Osteoblast (primary cell): ENCODE measurements at regions not wholly inside any gene's neighbourhood (a gene's known extent, or its start where the extent isn't known, plus 50 kb on each side); places are given as distances from the start of the nearest gene placed in this dataset.

Experiments used
- DNase-seq: peaks from one replicate; pipeline ENCODE4 v3.0.0; 2011; ENCODE audit warnings: low spot score, mixed read lengths; ENCODE audit not compliant: insufficient read length; ENCODE audit errors: missing footprints
- H2AFZ ChIP-seq: 2 replicates; pipeline ENCODE4 v1.6.0; 2011; ENCODE audit warnings: mild to moderate bottlenecking, low read length
- H3K27ac ChIP-seq: 2 replicates; pipeline ENCODE4 v1.5.1; 2011; ENCODE audit warnings: mild to moderate bottlenecking, low read depth, low read length, moderate library complexity
- H3K27me3 ChIP-seq: 2 replicates; pipeline ENCODE4 v1.6.0; 2012; ENCODE audit warnings: mild to moderate bottlenecking, control low read depth, inconsistent platforms, low read length, moderate library complexity; ENCODE audit not compliant: insufficient read depth
- H3K36me3 ChIP-seq: 2 replicates; pipeline ENCODE4 v1.5.1; 2011; ENCODE audit warnings: mild to moderate bottlenecking, low read length, control low read depth, moderate library complexity; ENCODE audit not compliant: insufficient read depth
- H3K4me1 ChIP-seq: 2 replicates; pipeline ENCODE4 v1.5.1; 2011; ENCODE audit warnings: mild to moderate bottlenecking, low read length, control low read depth, moderate library complexity; ENCODE audit not compliant: insufficient read depth
- H3K4me2 ChIP-seq: 2 replicates; pipeline ENCODE4 v1.6.0; 2011; ENCODE audit warnings: mild to moderate bottlenecking, low read length; ENCODE audit not compliant: insufficient read depth
- H3K4me3 ChIP-seq: fragments of 200-600 bp; sonication (generic); 3 replicates; pipeline ENCODE4 v1.5.1; 2012; ENCODE audit warnings: mild to moderate bottlenecking, low read length, inconsistent platforms; ENCODE audit not compliant: insufficient read depth
- H3K79me2 ChIP-seq: 2 replicates; pipeline ENCODE4 v1.6.0; 2012; ENCODE audit warnings: mild to moderate bottlenecking, low read length, control low read depth, inconsistent platforms; ENCODE audit not compliant: insufficient read depth
- H3K9me3 ChIP-seq: 2 replicates; pipeline ENCODE4 v1.5.1; 2011; ENCODE audit warnings: low read depth, low read length, control low read depth
- H4K20me1 ChIP-seq: 2 replicates; pipeline ENCODE4 v1.6.0; 2012; ENCODE audit warnings: mild to moderate bottlenecking, low read length, control low read depth; ENCODE audit not compliant: insufficient read depth
- CTCF ChIP-seq: IDR thresholded peaks from 2 replicates; pipeline ENCODE4 v1.5.1; 2011; ENCODE audit warnings: mild to moderate bottlenecking, low read depth, low read length, moderate library complexity; ENCODE audit errors: extremely low read depth

DNA sequence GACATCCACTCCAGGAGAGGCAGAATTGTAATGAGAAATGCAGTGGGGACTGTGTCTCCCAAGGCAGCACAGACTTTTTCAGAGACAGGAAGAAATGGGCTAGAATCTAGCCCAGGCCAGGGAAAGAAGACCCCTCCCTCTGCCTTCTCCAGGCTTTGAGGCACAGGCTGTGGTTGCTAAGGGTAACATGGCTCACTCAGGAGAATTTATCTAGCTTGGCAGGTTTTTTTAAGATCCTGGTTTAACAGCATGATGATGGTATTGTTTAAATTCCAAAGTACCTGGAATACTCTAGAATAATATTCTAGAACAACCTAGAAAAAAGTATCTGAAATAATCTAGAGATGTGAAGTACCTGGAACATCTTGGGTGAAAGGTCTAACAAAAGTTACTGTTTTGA, 125.6 kb downstream of the URB2 start:
- no peaks in the 10 kb centered on the region for H3K36me3 ChIP-seq
- no peaks in the 10 kb centered on the region for H4K20me1 ChIP-seq
- H3K4me1 ChIP-seq = no peaks in the 10 kb centered on the region
- H3K79me2 ChIP-seq = no peaks in the 10 kb centered on the region
- no peak for TF ChIP-seq CTCF
- H3K27ac ChIP-seq = no peak overlapping the region
- no peak overlapping the region for H2AFZ ChIP-seq
- no peak overlapping the region for H3K4me3 ChIP-seq
- H3K9me3 ChIP-seq = no peaks in the 10 kb centered on the region
- DNase-seq = no peak
- no peak overlapping the region for H3K4me2 ChIP-seq
- H3K27me3 ChIP-seq = no peaks in the 10 kb centered on the region

DNA sequence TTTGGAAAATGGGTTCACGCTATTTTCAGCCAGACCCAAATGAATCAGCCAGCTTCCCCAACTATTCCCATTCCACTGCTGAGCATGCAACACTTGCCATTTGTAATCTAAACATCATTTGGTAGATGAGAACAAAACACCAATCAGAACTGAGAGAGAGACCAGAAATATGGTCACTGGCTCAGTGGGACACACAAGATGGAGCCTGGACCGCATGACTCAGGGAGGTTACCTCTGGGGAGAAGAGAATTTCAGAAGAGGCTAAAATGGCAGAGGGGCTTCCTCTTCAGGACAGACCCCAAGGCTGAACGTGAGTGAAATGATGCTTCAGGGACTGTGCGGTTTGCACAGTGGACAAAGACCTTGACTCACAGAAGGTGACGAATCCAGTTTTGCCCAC, 126.6 kb downstream of the URB2 start:
- H3K4me2 ChIP-seq = no peak overlapping the region
- H2AFZ ChIP-seq = no peak overlapping the region
- no peaks in the 10 kb centered on the region for H3K79me2 ChIP-seq
- TF ChIP-seq CTCF = no peak
- no peaks in the 10 kb centered on the region for H4K20me1 ChIP-seq
- H3K4me3 ChIP-seq = no peak overlapping the region
- DNase-seq = no peak
- H3K27ac ChIP-seq = no peak overlapping the region
- no peaks in the 10 kb centered on the region for H3K36me3 ChIP-seq
- no peaks in the 10 kb centered on the region for H3K27me3 ChIP-seq
- no peaks in the 10 kb centered on the region for H3K4me1 ChIP-seq
- no peaks in the 10 kb centered on the region for H3K9me3 ChIP-seq

DNA sequence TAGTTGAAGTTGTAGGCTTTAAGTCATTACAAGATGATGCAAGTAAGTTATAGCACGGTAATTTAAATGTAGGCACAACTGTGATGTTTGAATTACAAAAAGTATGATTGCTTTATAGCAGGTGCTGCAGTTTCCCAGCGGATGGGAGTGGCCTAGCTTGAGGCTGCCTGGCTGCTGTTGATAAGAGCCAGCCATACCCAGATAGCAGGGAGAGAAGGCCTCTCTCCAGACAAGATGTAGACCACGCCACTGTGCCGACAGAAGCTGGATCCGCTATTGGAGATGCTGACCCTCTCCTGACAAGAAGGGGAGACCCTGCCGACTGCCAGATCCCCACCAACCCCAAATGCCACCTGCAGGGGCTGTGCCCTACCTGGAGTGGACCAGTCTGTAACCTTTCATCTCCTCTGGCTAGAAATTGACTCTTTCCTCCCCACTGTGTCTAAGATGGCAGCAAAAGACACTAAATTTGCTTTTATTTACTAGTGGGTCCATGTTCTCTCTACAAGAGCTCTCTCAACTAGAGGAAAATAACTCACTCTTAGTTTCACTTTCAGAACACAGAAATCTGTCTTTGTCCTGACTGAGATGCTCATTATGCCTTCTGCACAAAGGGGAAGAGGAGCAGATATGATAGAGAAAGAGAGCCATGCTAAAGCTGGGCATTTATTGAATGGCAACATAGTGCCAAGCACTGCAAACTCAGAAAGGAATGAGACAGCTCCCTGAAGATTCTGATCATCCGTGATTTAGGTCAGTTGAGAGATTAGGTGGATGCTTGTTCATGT, 127.9 kb downstream of the URB2 start:
- H3K79me2 ChIP-seq = no peaks in the 10 kb centered on the region
- no peaks in the 10 kb centered on the region for H3K27me3 ChIP-seq
- peak; percentile 54 for DNase-seq
- no peaks in the 10 kb centered on the region for H3K36me3 ChIP-seq
- H2AFZ ChIP-seq = no peak overlapping the region
- H3K9me3 ChIP-seq = no peaks in the 10 kb centered on the region
- H3K27ac ChIP-seq = no peak overlapping the region
- no peaks in the 10 kb centered on the region for H3K4me1 ChIP-seq
- no peak overlapping the region for H3K4me3 ChIP-seq
- H3K4me2 ChIP-seq = no peak overlapping the region
- no peak for TF ChIP-seq CTCF
- H4K20me1 ChIP-seq = no peaks in the 10 kb centered on the region

DNA sequence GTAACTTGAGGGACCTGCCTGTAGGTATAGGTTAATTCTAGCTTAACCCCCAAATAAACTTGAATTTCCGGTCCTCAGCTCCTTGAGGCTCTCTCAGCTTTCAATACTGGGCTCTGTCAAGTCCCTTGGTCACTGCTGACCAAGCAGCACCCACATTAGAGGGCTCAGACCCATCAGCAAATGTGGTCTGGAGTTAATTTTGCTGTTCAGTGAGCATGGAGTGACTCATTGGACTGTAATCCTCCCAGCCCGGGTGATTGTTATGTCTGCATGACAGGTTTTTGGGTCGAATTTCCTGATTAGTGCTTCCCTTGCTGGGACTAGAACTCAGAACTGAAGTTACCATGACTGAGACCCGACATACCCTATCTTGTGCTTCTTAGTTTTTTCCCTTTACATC, 130.6 kb downstream of the URB2 start:
- H3K36me3 ChIP-seq = no peaks in the 10 kb centered on the region

More for the DNA sequence above, 130.6 kb downstream of the URB2 start:
- TF ChIP-seq CTCF = no peak
- Histone ChIP-seq H3K4me3 (no peak overlapping the region), H2AFZ (no peak overlapping the region), H3K79me2 (no peaks in the 10 kb centered on the region), H3K4me2 (no peak overlapping the region), H3K27ac (no peak overlapping the region), H3K27me3 (no peaks in the 10 kb centered on the region), H3K9me3 (no peaks in the 10 kb centered on the region), H4K20me1 (no peaks in the 10 kb centered on the region), H3K4me1 (no peaks in the 10 kb centered on the region)
- DNase-seq = no peak
